ENCODE measurements at regions not wholly inside any gene's neighbourhood (a gene's known extent, or its start where the extent isn't known, plus 50 kb on each side); places are given as distances from the start of the nearest gene placed in this dataset.

DNA sequence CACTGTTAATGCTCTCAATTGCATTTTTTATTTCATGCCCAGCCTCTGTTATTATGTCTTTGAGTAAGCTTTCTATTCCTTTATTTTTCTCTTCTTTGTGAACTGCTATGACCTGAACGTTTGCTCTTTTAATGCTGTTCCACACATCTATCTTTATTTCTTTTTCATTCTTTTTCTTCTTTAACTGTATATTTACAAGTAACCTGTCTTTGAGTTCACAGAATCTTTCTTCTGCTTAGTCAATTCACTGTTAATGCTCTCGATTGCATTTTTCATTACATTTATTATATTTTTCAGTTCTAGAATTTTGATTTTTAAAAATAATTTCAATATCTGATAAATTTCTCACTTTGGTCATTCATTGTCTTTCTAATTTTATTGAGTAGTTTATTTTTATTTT lies 316.3 kb upstream of the MEF2C start:
- TF ChIP-seq, protein P1, sequence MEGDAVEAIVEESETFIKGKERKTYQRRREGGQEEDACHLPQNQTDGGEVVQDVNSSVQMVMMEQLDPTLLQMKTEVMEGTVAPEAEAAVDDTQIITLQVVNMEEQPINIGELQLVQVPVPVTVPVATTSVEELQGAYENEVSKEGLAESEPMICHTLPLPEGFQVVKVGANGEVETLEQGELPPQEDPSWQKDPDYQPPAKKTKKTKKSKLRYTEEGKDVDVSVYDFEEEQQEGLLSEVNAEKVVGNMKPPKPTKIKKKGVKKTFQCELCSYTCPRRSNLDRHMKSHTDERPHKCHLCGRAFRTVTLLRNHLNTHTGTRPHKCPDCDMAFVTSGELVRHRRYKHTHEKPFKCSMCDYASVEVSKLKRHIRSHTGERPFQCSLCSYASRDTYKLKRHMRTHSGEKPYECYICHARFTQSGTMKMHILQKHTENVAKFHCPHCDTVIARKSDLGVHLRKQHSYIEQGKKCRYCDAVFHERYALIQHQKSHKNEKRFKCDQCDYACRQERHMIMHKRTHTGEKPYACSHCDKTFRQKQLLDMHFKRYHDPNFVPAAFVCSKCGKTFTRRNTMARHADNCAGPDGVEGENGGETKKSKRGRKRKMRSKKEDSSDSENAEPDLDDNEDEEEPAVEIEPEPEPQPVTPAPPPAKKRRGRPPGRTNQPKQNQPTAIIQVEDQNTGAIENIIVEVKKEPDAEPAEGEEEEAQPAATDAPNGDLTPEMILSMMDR (conservative IDR thresholded peaks at IDR 0.05; ENCODE audit: low read depth, low read length) = no peak
- TF ChIP-seq EZH2phosphoT487 (IDR thresholded peaks at IDR 0.05; ENCODE audit: borderline replicate concordance, low read length) = no peak

Measured in PC-3 (cell line).